ENCODE measurements at regions not wholly inside any gene's neighbourhood (a gene's known extent, or its start where the extent isn't known, plus 50 kb on each side); places are given as distances from the start of the nearest gene placed in this dataset.

DNA sequence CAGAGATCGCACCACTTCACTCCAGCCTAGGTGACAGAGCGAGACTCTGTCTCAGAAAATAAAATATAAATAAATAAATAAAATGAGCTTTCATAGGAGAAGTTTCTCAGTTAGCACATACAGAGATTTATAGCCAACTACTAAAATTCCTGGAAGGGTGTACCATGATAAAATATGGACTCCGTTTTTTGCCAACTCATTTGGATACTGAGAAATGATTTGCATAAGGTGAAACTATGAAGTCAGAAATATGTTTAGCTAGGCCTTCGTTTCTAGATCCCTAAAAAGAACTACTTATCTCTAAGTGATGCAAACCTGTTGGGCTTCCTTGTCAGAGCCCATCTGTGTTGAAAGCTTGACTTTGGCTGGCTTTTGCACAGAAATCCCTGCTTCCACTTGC lies 56.9 kb upstream of the SLC1A1 start:
- no peak for TF ChIP-seq BHLHE40 (IDR thresholded peaks at IDR 0.05; ENCODE audit: borderline replicate concordance)
- no peak for TF ChIP-seq SUZ12 (IDR thresholded peaks at IDR 0.05)
- no peak for TF ChIP-seq CTBP1 (IDR thresholded peaks at IDR 0.05; ENCODE audit: borderline replicate concordance)
- no peak for TF ChIP-seq TARDBP (IDR thresholded peaks at IDR 0.05)
- no peak for TF ChIP-seq ELF4 (IDR thresholded peaks at IDR 0.05)
- no peak for TF ChIP-seq HDGF (IDR thresholded peaks at IDR 0.05; ENCODE audit: borderline replicate concordance)
- TF ChIP-seq FOXK2 (IDR thresholded peaks at IDR 0.05), result no peak
- TF ChIP-seq L3MBTL2 (conservative IDR thresholded peaks at IDR 0.05), result no peak
- no peak for TF ChIP-seq ARNT (IDR thresholded peaks at IDR 0.05)
- TF ChIP-seq ZNF384 (IDR thresholded peaks at IDR 0.05), result no peak
- TF ChIP-seq FOXA1 (IDR thresholded peaks at IDR 0.05), result no peak
- TF ChIP-seq FOXM1 (IDR thresholded peaks at IDR 0.05; ENCODE audit: borderline replicate concordance), result no peak
- TF ChIP-seq SP1 (IDR thresholded peaks at IDR 0.05), result no peak
